Astrocyte (in vitro differentiated cells and primary cell): ENCODE measurements at regions not wholly inside any gene's neighbourhood (a gene's known extent, or its start where the extent isn't known, plus 50 kb on each side); places are given as distances from the start of the nearest gene placed in this dataset.

Experiments used
- EZH2 ChIP-seq: IDR thresholded peaks from 2 replicates; pipeline ENCODE4 v1.6.1; 2012; ENCODE audit warnings: mild to moderate bottlenecking, low read length, inconsistent platforms; ENCODE audit not compliant: insufficient read depth
- TF ChIP-seq, protein P1 (sequence below): IDR thresholded peaks from 2 replicates; pipeline ENCODE4 v1.5.1; 2011; ENCODE audit warnings: low read depth, mild to moderate bottlenecking, inconsistent platforms, low read length, moderate library complexity; ENCODE audit not compliant: insufficient read depth

DNA sequence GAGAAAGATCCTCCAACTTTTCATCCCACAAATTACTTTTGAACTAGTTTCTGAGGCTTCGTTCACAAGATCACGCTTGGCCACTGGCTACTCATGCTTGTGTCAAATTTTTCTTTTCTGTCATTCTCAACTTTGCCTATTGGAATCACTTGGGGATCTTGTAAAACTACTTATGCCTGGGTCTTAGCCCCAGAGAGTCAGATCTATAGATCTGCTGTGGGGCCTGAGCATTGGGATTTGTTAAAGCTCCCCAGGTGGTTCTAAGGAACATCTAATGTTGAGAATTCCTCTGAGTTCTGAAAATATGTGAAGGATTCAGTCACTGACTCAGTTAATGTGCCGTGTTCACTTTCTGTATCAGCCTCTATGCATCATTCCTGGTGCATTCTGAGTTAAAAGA, 71.7 kb upstream of the VGLL3 start:
- TF ChIP-seq EZH2, result no peak
- TF ChIP-seq, protein P1, sequence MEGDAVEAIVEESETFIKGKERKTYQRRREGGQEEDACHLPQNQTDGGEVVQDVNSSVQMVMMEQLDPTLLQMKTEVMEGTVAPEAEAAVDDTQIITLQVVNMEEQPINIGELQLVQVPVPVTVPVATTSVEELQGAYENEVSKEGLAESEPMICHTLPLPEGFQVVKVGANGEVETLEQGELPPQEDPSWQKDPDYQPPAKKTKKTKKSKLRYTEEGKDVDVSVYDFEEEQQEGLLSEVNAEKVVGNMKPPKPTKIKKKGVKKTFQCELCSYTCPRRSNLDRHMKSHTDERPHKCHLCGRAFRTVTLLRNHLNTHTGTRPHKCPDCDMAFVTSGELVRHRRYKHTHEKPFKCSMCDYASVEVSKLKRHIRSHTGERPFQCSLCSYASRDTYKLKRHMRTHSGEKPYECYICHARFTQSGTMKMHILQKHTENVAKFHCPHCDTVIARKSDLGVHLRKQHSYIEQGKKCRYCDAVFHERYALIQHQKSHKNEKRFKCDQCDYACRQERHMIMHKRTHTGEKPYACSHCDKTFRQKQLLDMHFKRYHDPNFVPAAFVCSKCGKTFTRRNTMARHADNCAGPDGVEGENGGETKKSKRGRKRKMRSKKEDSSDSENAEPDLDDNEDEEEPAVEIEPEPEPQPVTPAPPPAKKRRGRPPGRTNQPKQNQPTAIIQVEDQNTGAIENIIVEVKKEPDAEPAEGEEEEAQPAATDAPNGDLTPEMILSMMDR, result no peak
